Esophagus mucosa (tissue), 1 donor: ENCODE measurements at regions not wholly inside any gene's neighbourhood (a gene's known extent, or its start where the extent isn't known, plus 50 kb on each side); places are given as distances from the start of the nearest gene placed in this dataset.
"Not testable (repeated sequence)": the region's sequence is repeated elsewhere in the genome, so short reads cannot be mapped to it uniquely, and the experiment has no call there.

Experiments used
- ATAC-seq: fragments of 200-7000 bp; cut with Tn5 transposase; one replicate; pipeline ENCODE4 v1.9.1; 2020
- donor health status: DM: yes; HTN: yes; CAD: no.

DNA sequence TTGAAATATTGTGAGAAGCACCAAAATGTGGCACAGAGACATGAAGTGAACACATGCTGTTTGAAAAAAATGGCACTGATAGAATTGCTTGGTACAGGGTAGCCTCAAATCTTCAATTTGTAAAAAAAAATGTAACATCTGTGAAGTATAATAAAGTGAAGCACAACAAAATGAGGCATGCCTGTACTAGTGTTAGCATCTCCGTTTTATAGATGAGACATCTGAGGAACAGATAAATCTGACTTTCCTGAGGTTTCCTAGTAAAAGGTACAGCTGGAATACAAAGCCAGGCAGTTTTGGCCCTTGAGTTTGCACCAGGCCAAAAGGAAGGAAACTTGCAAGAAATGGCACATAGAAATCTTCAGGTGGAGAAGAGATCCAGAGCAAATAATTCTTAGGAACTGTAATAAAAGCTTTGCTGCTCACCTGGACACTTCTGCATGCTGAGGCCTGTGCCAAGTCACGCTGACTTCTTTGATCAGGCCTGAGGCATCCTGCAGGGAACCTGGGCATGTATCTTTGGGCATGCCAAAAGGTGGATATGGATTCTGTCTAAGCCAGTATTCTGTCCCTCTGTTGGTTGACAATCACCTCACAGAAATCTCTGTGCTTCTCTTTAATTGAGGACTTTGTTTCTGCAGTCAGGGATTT is 251.5 kb upstream of the PLPP4 start:
- peak; percentile 75 for ATAC-seq

DNA sequence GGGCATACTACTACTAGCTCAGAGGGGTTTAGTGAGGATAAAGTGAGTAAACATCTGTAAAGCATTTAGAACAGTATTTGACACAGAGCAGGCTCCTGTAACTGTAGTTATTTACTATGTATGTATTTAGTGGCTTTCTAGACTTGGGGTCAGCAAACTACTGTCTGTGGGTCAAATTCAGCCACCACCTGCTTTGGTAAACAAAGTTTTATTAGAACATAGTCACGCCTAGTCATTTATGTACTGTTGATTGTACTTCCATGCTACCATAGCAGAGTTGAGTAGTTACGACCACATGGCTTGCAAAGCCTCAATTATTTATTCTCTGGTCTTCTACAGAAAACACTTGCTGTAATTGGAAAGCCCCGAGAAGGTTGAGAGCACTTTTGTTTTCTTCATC is 248.5 kb upstream of the PLPP4 start:
- ATAC-seq: no peak

DNA sequence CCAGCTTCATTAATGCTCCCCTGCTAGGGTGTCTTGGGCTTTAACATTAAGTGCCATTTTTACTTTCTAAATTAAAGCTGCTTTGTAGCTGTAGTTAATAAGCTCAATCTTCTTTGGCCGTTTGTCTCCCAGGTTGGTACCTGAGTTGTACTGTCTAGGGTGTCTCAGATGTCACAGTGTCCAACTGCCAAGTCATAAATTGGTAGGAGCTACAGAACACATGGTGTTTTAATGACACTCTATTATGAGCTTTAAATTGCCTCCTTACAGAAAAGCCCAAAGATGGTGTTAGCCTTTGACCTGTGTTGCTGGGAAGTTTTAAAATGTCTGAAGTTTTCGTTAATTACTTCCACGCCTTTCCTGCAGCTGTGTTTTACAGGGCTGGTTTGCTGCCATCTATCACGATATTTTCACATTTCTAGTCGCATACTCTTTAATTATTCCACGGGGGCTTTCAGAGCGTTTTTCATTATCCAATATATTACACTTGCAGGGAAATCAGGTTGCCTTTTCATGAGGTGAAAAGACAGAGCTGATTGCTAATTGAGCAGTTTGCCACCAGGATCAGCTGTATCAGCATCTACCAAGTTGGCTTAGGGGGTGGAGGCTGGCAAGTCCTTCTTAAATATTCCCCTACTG is 247.8 kb upstream of the PLPP4 start:
- no peak for ATAC-seq

DNA sequence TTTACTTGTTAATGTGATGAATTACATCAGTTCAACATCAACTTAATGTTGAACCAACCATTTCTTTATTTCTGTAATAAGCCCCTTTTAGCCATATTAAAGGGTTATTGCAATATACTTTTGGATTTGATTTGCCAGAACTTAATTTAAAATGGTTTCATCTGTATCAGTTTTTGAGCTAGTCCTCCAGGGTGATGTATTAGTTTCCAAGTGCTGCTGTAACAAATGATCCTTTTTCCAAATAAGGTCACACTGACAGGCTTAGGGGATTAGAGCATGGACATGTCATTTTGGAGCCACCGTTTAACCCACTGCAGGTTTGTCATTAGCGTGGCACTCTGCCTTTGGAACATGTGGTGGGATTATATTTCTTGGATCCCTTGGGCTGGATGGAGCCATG is 244.8 kb upstream of the PLPP4 start:
- ATAC-seq: no peak

DNA sequence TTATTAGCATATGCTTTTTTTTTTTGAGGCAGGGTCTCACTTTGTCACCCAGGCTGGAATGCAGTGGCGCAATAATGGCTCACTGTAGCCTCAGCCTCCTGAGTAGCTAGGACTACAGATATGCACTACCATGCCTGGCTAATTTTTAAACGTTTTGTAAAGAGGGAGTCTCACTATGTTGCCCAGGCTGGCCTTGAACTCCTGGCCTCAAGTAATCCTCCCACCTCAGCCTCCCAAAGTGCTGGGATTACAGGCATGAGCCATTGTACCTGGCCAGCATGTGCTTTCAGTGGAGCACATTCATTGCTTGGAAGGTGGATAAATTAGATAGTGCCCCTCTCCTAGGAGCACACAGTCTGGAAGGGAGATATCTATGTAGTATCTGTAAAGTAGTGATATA is 243.7 kb upstream of the PLPP4 start:
- not testable (repeated sequence) for ATAC-seq

DNA sequence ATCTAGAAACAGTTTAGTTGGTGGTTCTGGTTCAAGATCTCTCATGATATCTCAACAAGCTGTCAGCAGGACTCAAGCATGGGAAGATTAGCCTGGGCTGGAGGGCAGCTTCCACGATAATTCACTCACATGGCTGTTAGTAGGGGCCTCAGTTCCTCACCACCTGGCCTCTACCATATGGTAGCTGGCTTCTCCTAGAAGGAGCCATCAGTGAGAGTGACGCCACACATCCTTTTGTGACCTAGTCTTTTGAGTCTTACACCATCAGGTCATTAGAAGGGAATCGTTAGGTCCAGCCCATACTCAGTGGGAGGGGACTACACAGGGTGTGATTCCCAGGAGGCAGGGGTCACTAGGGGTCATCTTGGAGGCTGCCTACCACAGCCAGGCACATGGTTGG is 239.3 kb upstream of the PLPP4 start:
- ATAC-seq: no peak

DNA sequence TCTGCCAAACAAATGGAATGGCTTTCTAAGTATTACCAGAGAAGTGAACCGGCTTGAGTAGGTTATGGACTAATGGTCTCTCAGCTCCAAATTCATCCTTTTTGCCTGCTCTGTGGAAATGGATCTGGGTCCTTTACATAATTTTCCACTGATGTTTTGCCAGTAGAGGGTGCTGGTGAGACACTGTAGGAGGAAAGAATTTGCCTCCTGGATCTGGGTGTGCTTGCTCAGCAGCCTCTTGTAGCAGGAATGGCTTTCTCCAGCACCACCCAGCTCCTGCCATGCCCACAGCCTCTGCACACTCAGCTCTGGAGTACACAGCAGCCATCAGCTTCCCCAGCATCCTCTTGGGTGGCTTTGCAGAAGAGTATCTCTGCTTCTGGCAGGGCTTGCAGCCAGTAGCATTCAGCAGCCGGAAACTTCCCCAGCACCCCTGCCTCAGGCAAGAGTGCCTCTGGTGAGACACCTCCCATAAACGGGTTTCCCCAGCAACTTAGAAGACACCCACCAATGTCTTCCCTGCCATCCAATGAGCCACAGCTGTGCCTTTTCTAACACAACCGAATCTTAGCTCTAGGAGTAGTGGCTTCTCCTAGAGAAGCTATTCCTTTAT is 235.0 kb upstream of the PLPP4 start:
- ATAC-seq: peak; percentile 75

DNA sequence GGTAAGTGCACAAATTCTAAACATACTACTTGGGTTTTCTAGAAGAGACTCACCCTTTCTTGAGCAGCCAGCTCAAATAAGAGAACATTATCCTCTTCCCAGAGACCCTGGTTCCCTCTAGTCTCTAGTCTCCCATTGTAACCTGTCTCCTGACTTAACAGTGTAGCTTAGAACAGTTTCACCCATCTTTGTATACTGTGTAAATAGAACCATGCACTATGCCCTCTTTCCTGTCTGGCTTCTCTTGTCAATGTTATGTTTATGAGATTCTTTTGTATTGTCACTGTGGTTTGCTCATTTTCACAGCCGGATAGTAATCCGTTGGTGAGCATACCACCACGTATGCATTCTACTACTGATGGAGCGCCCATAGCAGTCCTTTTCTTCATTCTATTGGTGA is 227.4 kb upstream of the PLPP4 start:
- ATAC-seq: no peak

DNA sequence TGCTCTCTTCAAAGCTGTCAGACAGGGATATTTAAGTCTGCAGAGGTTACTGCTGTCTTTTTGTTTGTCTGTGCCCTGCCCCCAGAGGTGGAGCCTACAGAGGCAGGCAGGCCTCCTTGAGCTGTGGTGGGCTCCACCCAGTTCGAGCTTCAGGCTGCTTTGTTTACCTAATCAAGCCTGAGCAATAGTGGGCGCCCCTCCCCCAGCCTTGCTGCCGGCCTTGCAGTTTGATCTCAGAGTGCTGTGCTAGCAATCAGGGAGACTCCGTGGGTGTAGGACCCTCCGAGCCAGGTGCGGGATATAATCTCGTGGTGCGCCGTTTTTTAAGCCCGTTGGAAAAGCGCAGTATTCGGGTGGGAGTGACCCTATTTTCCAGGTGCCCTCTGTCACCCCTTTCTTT is 217.3 kb upstream of the PLPP4 start:
- ATAC-seq: not testable (repeated sequence)

DNA sequence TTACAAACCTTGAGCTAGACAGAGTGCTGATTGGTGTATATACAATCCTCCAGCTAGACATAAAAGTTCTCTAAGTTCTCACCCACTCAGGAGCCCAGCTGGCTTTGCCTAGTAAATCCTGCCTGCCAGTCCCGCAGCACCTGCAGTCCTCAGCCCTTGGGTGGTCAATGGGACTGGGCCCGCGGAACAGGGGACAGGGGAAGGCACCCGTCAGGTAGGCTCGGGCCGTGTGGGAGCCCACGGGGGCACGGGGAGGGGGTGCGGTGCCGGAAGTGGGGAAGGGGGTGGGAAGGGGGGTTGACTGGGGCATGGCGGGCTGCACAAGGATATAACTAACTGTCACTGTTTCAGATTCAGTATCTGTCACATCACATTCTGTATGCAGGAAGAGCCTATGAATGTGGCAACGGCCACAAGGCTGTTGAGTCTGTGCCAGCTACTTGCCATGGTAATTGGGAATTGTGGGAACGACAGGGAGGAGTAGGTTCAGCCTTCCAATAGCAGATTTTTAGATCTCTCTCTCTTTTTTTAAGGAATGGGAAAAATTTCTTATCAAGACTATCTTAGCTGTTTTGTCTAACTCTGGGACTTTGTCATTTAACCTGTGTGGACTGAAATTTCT is 205.1 kb upstream of the PLPP4 start:
- ATAC-seq: no peak

DNA sequence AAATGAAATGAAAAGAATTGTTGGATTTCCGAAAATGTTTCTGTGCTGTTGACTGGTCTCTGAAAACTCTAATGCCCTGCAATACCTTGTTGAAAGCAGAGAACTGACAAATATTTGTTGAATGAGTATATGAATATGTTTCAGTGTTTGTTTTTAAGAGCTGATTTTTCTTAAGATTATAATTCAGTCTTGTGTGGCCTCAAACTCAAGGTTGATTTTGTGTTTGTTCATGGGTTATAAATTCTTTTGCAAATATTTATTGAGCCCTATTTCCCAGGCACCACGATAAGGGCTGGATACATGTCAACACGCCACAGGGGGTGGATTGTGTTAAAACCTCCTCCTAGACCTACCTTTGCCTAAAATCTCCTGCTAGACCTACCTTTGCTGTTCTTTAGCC is 203.9 kb upstream of the PLPP4 start:
- no peak for ATAC-seq

DNA sequence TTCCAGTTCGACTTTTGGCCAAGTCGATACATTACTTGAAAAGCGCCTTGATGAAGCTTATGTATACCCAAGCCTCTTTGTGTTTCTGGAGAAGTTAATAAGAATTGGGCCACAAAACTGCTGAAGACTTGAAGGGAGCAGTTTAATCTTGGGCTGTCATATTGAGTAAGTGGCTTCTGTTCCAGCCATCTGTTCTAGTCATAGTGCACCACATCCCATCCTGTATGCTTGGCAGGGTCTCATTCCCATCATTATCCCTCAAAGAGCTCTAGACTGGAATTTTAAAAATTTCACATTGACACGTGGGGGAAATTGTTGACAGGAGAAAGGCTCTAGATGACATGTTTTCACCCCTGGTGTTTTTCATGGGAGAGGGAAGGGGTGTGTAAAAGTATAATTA is 196.6 kb upstream of the PLPP4 start:
- ATAC-seq: no peak

DNA sequence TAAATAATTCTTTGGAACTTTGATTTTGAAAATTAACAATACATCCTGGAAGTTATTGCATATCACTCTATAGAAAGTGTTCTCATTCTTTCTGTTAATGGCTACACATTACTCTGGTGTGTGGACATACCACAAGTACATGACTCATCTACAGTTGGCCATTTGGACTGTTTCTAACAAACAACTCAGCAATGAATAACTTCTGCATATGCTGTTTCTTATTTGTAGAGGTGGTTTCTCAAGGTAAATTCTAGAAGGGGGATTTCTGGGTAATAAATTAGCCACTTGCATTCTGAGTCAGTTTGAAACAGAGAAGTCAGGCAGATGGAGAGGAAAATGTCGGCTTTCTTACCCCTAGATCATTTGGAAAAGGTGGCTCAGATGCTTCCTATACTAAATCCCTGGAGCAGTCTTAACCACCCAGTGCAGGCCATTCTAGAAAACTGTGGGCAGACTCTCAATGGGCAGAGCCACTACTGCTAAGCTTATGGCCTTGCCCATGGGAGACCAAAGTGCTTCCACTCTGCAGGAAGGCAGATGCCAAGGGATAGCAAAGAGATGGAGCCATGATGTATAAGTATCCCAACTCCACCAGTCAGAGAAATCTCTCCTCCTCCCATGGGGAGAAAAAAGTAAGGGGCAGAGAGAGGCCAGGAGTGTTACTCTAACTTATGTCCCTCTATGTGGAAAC is 194.0 kb upstream of the PLPP4 start:
- no peak for ATAC-seq

DNA sequence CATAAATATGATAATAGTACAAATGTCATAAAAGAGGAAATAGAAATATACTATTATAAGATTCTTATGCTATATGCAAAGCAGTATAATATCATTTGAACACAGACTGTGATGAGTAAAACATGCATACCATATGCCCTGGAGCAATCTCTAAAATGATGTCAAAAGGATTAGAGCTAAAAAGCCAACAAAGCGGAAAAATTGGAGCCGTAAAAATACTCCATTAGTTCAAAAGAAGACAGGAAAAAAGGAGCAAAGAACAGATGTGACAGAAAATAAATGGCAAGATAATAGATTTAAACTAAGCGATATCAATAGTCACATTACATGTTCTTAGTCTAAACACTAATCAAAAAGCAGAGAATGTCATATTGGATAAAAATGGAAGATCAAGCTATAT is 191.0 kb upstream of the PLPP4 start:
- ATAC-seq: no peak

DNA sequence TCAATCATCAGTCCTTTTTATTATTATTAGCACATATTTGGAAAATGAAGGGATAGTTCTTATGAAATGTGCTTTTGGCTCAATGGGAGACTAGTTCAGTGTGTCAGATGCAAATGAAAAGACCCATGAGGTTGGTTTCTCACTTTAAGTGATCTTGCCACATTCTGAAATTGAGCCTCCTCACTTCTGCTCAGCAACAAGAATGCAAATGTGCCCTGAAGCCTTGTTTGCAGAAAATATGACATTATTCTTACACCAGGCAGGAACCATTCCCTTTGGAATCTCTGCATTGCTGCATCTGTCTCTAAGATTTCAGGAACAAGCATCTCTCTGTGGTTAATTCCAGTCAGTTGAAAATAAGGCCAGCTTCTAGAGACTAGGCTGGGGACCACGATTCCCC is 186.1 kb upstream of the PLPP4 start:
- ATAC-seq: no peak

DNA sequence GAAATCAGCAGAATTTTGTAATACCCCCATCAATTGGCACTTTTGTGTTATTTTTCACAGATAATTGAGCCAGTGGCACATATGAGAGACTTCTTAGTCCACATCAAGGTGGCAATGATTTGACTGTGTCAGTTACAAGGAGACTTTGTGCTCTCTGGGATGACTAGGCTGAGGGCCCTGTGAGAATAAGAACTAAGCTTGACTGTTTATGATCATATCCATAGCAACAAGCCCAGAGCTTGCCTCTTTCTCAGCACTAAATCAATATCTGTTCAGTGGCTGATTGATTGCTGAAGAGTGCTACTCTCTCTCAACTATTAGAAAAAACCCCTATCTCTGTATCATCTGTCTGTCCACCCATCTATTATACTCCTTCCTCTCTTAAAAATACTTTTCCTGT is 185.3 kb upstream of the PLPP4 start:
- ATAC-seq: no peak

DNA sequence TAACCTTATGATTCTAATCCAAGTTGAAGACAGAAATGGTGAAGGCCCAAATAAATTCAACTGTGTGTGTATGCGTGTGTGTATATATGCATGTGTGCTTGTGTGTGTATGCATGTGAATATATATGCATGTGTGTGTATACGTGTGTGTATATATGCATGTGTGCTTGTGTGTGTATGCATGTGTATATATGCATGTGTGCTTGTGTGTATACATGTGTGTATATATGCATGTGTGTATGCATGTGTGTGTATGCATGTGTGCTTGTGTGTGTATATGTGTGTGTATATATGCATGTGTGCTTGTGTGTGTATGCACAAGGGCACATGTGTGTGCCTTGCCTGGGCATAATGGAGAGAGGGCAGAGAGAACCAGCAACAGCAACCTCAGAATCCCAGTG is 184.7 kb upstream of the PLPP4 start:
- no peak for ATAC-seq

DNA sequence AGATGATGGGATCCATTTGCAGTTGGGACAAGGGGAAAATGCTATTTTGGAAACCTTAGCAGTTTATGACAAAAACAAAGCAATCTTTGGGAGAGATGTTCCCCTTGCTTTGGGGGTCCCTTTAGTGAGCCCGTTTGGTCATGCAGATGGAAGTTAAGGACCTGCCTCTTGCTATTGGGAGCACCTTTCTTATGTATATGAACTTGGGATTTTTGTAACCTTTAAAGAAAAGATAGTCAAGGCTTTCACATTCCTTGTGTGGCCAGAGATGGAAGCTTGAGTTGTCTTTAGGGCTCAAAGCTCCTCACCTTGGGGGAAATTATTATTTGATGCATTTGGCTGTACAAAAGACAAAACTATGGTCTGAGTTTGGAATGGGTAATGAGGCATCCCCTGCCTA is 179.0 kb upstream of the PLPP4 start:
- no peak for ATAC-seq

DNA sequence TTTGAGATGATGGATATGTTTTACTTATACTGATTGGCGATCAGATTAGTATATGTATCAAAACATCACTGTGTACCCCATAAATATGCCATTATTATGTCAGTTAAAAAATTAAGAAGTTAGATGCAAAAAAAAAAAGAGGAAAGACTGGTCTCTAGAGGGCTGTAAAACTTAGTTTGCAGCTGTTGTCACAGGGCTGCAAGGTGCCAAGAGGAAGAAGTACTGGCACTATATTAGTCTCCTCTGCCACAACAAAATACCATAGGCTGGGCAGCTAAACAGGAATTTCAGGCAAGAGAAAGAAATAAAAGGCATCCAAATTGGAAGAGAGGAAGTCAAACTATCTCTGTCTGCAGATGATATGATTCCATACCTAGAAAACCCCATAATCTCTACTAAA is 177.8 kb upstream of the PLPP4 start:
- ATAC-seq: no peak

DNA sequence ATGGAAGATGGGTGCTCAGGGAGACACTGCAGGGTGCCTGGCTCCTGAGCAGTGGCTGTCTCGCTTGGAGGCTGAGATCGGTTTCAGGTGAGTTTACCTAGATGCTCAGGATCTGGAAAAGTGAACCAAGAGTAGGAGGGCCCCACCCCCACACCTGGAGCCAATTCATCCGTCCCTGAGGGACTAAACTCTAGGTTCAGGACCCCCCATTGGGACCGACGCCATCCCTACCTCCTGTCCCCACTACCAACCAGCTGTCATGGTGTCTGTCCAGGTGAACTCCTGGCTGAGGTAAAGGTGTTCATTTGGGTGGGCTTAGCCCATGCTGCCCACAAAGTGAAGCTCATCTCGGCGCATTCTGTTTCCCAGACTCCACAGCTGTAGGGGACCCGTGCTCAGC is 174.6 kb upstream of the PLPP4 start:
- ATAC-seq: no peak

DNA sequence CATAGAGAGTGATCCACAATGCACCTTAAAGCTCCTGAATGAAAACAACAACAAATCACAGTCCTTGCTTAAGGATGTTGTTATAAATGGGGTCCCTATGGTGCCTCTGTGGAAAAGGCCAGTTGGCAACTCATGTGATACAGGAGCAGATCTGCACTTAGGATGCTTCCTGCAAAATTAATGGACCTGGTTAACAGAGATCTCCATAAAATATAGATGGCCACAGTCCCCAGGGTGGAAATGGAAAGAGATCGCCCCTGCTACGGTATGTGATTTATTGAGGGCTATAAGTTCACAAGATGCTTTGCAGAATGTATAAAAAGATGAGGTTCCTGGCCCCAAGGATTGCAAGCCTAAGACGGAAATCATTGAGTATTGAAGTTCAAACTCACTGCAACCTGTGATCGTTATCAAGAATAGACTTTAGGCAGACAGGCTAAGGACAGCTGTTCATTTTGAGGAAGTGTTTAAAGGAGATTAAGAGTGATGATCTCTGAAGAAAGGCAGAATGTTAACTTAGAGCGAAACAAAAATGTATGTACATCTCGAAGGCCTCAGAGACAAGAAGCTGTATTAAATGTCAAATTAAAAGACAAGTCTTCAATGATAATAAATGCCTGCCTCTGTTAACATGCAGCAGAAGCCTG is 174.1 kb upstream of the PLPP4 start:
- ATAC-seq: no peak

DNA sequence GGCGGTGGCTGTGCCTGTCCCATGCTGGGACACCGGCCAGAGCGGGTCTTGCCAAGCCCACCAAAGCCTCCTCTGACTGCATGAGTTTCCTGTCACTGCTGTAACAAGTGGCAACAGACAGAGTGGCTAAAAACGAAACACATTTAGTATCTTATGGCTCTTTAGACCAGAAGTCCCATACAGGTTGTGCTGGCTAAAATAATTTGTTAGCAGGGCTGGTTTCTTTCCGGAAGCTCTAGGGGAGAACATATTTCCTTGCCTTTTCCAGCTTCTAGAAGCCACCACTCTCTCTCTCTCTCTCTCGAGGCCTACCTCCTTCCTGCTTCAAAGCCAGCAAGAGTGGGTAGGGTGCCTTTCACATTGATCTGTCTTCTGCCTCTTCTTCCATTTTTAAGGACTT is 171.6 kb upstream of the PLPP4 start:
- no peak for ATAC-seq

DNA sequence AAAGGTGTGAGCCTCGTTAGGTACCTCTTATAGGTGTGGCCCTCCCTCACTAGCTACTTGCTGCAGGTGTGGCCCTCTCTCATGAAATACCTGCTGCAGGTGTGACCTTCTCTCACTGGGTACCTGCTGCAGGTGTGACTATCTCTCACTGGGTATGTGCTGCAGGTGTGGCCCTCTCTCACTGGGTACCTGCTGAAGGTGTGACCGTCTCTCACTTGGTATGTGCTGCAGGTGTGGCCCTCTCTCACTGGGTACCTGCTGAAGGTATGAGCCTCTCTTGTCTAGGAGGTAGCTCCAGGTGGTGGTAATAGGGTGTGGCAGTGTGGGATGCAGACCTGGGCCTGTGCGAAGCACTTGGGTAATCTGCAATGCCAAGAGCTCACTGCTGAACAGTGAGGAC is 170.7 kb upstream of the PLPP4 start:
- peak; percentile 37 for ATAC-seq
